Fibroblast of lung (primary cell): ENCODE measurements at regions not wholly inside any gene's neighbourhood (a gene's known extent, or its start where the extent isn't known, plus 50 kb on each side); places are given as distances from the start of the nearest gene placed in this dataset.

Source experiments
- CTCF ChIP-seq, 2 donors: IDR thresholded peaks in 1 of 2; conservative IDR thresholded peaks in 1 of 2; 1 replicate in 1 of 2; 2 replicates in 1 of 2; pipeline ENCODE4 v1.5.1; 2011 to 2012; ENCODE audit warnings: low read length in 2 of 2, control low read depth in 1 of 2, inconsistent platforms in 1 of 2, low read depth in 1 of 2, mild to moderate bottlenecking in 1 of 2
- EZH2 ChIP-seq: IDR thresholded peaks from 2 replicates; pipeline ENCODE4 v1.5.1; 2012; ENCODE audit warnings: low read length, control low read depth, mild to moderate bottlenecking; ENCODE audit errors: missing control alignments

- TF ChIP-seq CTCF (conservative IDR thresholded peaks at IDR 0.05 in 1 of 2, IDR thresholded peaks at IDR 0.05 in 1 of 2; ENCODE audit: low read depth in 1 of 2, low read length in 2 of 2) (no peak), EZH2 (no peak)
These were observed 82.7 kb downstream of the IZUMO3 start for GRCh38 chr9:24462951-24463350.
